Urinary bladder (tissue), 4 donors: ENCODE measurements at regions not wholly inside any gene's neighbourhood (a gene's known extent, or its start where the extent isn't known, plus 50 kb on each side); places are given as distances from the start of the nearest gene placed in this dataset. TPM values are rescaled to one million over a fixed set of nuclear protein-coding genes. Genes with fewer than 3 reads are reported as not detected.

Experiments
- DNase-seq: peaks from one replicate; pipeline ENCODE4 v3.0.0-alpha.2; 2015; ENCODE audit errors: extremely low spot score
- H3K27ac ChIP-seq: one replicate; pipeline ENCODE4 v1.5.1; 2013; ENCODE audit warnings: low read depth, mild to moderate bottlenecking, moderate library complexity
- H3K36me3 ChIP-seq: one replicate; pipeline ENCODE4 v1.6.1; 2013; ENCODE audit warnings: mild to moderate bottlenecking, moderate library complexity; ENCODE audit not compliant: insufficient read depth
- H3K4me1 ChIP-seq: one replicate; pipeline ENCODE4 v1.6.1; 2013; ENCODE audit warnings: mild to moderate bottlenecking, moderate library complexity; ENCODE audit not compliant: insufficient read depth
- H3K4me3 ChIP-seq: one replicate; pipeline ENCODE4 v1.5.1; 2013; ENCODE audit warnings: low read depth, low read length
- WGBS: extraction: QIAGEN DNeasy Blood & Tissue Kit; methylation state at CpG from one replicate; pipeline ENCODE4 v1.1.7; 2013; 5-methylcytosine and 5-hydroxymethylcytosine counted together
- small RNA-seq: library from RNA; depleted of rRNA; stranded (forward); fragments of <200 nt; gene quantifications from one replicate; pipeline ENCODE3, GENCODE V24; 2014
- donor health status: healthy with polysubstance abuse.
- donor health status: healthy.

DNA sequence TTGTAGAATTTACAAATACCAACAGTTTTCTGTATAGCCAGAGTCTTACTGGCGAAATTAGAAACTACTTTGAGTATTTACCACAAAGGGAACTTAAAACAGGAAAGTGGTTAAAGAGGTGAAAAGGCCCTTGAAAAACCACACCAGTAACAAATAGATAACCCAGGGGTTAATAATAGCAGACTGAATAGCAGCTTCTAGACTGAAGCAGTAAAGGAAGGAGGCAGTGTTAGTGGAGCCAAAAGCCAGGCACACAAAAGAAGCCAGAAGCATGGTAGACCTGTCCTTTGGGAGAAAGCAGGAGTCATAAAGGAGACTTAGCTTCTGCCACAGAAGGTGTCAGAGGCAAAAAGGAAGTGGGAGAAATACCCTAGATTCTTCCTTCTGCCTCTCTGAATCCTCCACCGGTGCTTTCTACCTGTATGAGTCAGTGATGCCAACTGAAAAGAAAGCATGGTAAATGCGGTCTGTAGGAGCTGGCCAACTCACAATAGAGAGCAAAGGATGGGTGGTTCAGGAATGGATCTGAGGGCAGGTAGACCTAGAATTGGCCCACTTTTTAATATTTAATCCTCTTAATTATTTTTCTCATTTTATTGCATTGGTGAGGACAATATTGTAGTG lies 97.3 kb downstream of the ARL6IP6 start:
- no peak for DNase-seq
- H3K27ac ChIP-seq = no peak overlapping the region
- 84% methylated on average over 3 of the region's 3 CpGs for WGBS
- H3K4me3 ChIP-seq = no peak overlapping the region
- H3K36me3 ChIP-seq = no peaks in the 10 kb centered on the region
- no peaks in the 10 kb centered on the region for H3K4me1 ChIP-seq

DNA sequence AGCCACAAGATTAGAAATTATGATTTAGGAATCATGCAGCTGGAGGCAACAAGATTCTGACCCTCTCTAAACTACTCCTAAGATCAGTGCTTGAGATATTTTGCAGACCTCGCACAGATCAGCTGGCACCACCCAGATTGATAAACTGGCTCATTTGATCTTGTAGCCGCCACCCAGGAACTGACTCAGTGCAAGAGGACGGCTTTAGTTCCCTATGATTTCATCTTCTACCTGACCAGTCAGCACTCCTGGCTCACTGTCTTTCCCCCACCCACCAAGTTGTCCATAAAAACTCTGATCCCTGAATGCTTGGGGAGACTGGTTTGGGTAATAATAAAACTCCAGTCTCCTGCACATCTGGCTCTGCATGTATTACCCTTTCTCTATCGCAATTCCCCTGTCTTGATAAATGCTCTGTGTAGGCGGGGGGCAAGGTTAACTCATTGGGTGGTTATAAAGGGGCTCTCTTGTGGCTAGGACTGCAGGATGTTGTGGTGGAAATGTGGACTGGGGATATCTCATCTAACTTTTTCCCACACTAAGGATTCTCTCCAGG lies 96.1 kb downstream of the ARL6IP6 start:
- Histone ChIP-seq H3K36me3 (no peaks in the 10 kb centered on the region), H3K4me3 (no peak overlapping the region), H3K27ac (no peak overlapping the region), H3K4me1 (no peaks in the 10 kb centered on the region)
- no peak for DNase-seq
- WGBS = 56% methylated on average over 5 of the region's 5 CpGs

DNA sequence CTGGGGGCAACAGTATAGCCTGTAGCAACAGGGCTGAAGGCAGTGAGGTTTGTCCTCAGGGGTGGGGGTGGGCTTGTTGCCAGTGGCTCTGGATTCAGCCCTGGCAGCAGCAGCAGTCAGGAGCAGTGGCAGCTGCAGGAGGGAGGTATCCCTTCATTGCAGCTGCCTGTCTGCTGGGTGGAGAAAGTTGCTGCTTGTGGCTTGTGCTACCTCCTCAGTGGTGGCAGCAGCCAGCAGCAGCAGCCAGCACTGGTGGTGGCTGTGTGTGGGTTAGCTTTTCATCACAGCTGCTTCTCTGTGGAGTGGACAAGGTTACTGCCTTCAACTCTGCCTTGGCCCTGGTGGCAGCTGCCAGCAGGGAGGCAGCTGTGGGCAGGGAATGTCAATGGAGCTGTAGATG lies 94.9 kb downstream of the ARL6IP6 start:
- Histone ChIP-seq H3K36me3 (no peaks in the 10 kb centered on the region), H3K4me1 (no peaks in the 10 kb centered on the region), H3K27ac (no peak overlapping the region), H3K4me3 (no peak overlapping the region)
- no peak for DNase-seq

Small RNAs in the stretch of these regions (small RNA-seq; reads per million reads assigned to genes)
- gene AC009969.1 (not detected), gene AC079150.2 (not detected)
